ENCODE measurements at regions not wholly inside any gene's neighbourhood (a gene's known extent, or its start where the extent isn't known, plus 50 kb on each side); places are given as distances from the start of the nearest gene placed in this dataset.

DNA sequence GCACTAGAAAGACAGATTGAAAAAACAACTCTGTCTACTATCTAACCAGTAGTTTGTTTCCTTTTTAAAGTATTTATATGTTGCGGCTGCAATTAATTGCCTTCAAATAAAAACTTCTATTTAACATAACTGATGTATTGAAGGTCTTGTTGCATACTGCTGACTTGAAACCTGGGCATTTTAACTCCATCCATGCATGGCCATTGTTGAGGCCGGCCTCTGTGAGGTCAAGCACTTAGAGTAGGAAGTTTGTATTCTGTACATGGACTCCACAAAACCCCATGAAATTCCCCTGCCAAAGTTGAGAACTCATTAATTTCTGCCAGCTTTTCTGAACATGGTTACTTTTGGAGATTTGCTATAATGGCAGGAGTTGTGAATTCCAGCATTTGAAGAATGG is 150.6 kb downstream of the GAS1 start:
- Mint-ChIP-seq H3K36me3 (no peaks in the 10 kb centered on the region), H3K27ac (no peak overlapping the region), H3K4me3 (no peak overlapping the region), H3K9me3 (no peaks in the 10 kb centered on the region), H3K27me3 (ENCODE audit: low read depth in 3 of 3) (peaks cover 2 to 7% (median 4%) of the 10 kb centered on the region in 3 donors), H3K4me1 (no peaks in the 10 kb centered on the region)
- no peaks in the 10 kb centered on the region for H3K36me3 ChIP-seq (replicated peaks in 1 of 2; ENCODE audit: control insufficient read depth in 1 of 2, insufficient read depth in 2 of 2, low read length in 2 of 2)
- intact Hi-C loops (cut with micrococcal nuclease), result no loop called here
- H3K4me2 ChIP-seq (replicated peaks; ENCODE audit: extremely low read depth, low read length, poor library complexity, severe bottlenecking), result no peak overlapping the region
- H3K27me3 ChIP-seq (ENCODE audit: control insufficient read depth in 2 of 2, insufficient read depth in 2 of 2, low read length in 2 of 2), result no peaks in the 10 kb centered on the region
- WGBS (ENCODE audit: insufficient coverage), result no CpG with 5 or more reads among the region's 2 CpGs
- no peaks in the 10 kb centered on the region for H3K79me2 ChIP-seq (ENCODE audit: insufficient read depth, low read length)
- H4K20me1 ChIP-seq (ENCODE audit: insufficient read depth, low read length), result no peaks in the 10 kb centered on the region
- TF ChIP-seq, protein P1, sequence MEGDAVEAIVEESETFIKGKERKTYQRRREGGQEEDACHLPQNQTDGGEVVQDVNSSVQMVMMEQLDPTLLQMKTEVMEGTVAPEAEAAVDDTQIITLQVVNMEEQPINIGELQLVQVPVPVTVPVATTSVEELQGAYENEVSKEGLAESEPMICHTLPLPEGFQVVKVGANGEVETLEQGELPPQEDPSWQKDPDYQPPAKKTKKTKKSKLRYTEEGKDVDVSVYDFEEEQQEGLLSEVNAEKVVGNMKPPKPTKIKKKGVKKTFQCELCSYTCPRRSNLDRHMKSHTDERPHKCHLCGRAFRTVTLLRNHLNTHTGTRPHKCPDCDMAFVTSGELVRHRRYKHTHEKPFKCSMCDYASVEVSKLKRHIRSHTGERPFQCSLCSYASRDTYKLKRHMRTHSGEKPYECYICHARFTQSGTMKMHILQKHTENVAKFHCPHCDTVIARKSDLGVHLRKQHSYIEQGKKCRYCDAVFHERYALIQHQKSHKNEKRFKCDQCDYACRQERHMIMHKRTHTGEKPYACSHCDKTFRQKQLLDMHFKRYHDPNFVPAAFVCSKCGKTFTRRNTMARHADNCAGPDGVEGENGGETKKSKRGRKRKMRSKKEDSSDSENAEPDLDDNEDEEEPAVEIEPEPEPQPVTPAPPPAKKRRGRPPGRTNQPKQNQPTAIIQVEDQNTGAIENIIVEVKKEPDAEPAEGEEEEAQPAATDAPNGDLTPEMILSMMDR (IDR thresholded peaks at IDR 0.05), result no peak
- H3K4me3 ChIP-seq (replicated peaks in 1 of 3; ENCODE audit: low read depth in 2 of 3, low read length in 3 of 3), result no peak overlapping the region
- DNase-seq, result no peak
- H3K9ac ChIP-seq (ENCODE audit: insufficient read depth, low read length, poor library complexity, severe bottlenecking), result no peak overlapping the region
- H3K27ac ChIP-seq (ENCODE audit: low read depth in 1 of 2, low read length in 2 of 2), result no peak overlapping the region
- H3K4me1 ChIP-seq (ENCODE audit: control insufficient read depth in 1 of 2, insufficient read depth in 2 of 2, low read length in 2 of 2), result no peaks in the 10 kb centered on the region
- H2AFZ ChIP-seq (ENCODE audit: insufficient read depth, low read depth, low read length, poor library complexity, severe bottlenecking), result no peak overlapping the region
- no peaks in the 10 kb centered on the region for H3K9me3 ChIP-seq (replicated peaks in 1 of 2; ENCODE audit: control insufficient read depth in 1 of 2, insufficient read depth in 1 of 2, low read length in 2 of 2)

DNA sequence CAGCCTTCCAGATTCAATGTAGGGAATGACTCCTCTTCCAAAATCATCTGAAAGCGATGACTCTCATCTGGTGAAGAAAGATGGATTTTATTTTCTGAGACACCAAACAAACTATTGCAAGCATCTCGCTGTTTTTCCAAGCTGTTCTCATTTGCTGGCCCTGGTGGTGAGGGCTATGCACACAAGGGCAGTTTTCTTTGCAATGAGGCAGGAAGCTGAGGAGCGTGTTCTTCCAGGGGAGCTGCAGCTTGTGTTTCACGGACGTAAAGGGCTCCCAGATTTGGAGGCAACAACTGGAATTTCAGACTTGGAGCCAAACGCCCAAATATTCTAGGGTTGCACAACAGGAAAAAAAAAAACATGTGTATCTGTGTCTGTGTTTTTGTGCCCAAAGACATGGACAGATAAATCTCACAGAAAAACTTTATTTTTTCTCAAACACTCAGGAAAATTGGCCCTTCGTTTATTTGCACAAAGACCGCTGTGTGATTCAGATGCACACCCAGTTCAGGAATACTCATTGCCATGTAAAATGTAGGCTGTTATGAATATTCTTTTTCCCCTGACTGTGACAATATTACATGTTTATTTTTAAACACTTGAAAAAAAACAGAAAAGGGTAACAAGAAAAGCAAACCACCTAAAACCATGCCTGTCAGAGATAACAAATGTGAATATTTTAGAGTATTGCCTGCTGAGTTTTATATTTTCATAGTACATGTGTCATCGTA is 151.3 kb downstream of the GAS1 start:
- DNase-seq, result no peak
- H3K9me3 Mint-ChIP-seq, result no peaks in the 10 kb centered on the region
- no peak overlapping the region for H3K4me3 Mint-ChIP-seq
- Histone ChIP-seq H3K27ac (ENCODE audit: low read depth in 1 of 2, low read length in 2 of 2) (no peak overlapping the region), H3K9ac (ENCODE audit: insufficient read depth, low read length, poor library complexity, severe bottlenecking) (no peak overlapping the region), H3K79me2 (ENCODE audit: insufficient read depth, low read length) (no peaks in the 10 kb centered on the region), H2AFZ (ENCODE audit: insufficient read depth, low read depth, low read length, poor library complexity, severe bottlenecking) (no peak overlapping the region), H3K9me3 (replicated peaks in 1 of 2; ENCODE audit: control insufficient read depth in 1 of 2, insufficient read depth in 1 of 2, low read length in 2 of 2) (no peaks in the 10 kb centered on the region), H3K4me1 (ENCODE audit: control insufficient read depth in 1 of 2, insufficient read depth in 2 of 2, low read length in 2 of 2) (no peaks in the 10 kb centered on the region), H3K27me3 (ENCODE audit: control insufficient read depth in 2 of 2, insufficient read depth in 2 of 2, low read length in 2 of 2) (no peaks in the 10 kb centered on the region), H3K4me3 (replicated peaks in 1 of 3; ENCODE audit: low read depth in 2 of 3, low read length in 3 of 3) (no peak overlapping the region), H3K4me2 (replicated peaks; ENCODE audit: extremely low read depth, low read length, poor library complexity, severe bottlenecking) (no peak overlapping the region), H4K20me1 (ENCODE audit: insufficient read depth, low read length) (no peaks in the 10 kb centered on the region), H3K36me3 (replicated peaks in 1 of 2; ENCODE audit: control insufficient read depth in 1 of 2, insufficient read depth in 2 of 2, low read length in 2 of 2) (no peaks in the 10 kb centered on the region)
- WGBS (ENCODE audit: insufficient coverage), result 65% methylated on average over 5 of the region's 9 CpGs
- TF ChIP-seq, protein P1 (IDR thresholded peaks at IDR 0.05), result no peak
- H3K36me3 Mint-ChIP-seq, result no peaks in the 10 kb centered on the region
- H3K27me3 Mint-ChIP-seq (ENCODE audit: low read depth in 3 of 3), result peaks cover 2 to 11% (median 4%) of the 10 kb centered on the region in 3 donors
- intact Hi-C loops (cut with micrococcal nuclease), result no loop called here
- no peak overlapping the region for H3K27ac Mint-ChIP-seq
- H3K4me1 Mint-ChIP-seq, result no peaks in the 10 kb centered on the region

Data from CD14-positive monocyte (primary cell).